ENCODE measurements at regions not wholly inside any gene's neighbourhood (a gene's known extent, or its start where the extent isn't known, plus 50 kb on each side); places are given as distances from the start of the nearest gene placed in this dataset.

DNA sequence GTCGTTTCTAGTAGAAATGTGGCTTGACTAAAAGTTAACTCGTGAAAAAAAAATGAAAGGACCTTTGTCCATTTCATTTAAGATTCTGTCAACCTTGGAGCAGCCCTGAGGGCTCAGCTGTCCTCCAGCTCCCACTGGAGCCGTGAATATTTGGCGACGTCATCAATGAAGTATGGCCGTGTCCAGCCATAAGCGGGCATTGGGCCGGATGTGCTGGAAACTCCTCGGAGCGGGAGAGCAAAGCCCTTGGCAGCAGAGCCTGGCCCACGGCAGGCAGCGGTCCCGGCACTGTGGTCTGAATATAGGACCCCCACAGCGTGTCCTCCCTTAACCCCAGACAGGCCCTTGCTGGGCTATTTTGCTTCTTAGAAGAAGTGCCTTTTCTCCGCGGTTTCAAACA, 50.0 kb downstream of the JAKMIP3 start:
- no peak overlapping the region for H3K4me2 ChIP-seq (ENCODE audit: low read length)
- H3K27ac ChIP-seq (ENCODE audit: low read depth, low read length), result no peak overlapping the region
- no peak overlapping the region for H3K4ac ChIP-seq (ENCODE audit: low read depth, low read length)
- H3K4me1 ChIP-seq (ENCODE audit: control insufficient read depth in 1 of 2, insufficient read depth in 2 of 2, low read length in 2 of 2), result no peaks in the 10 kb centered on the region
- H4K8ac ChIP-seq (ENCODE audit: low read depth, low read length), result no peak overlapping the region
- H2BK5ac ChIP-seq (ENCODE audit: low read depth, low read length, poor library complexity), result no peak overlapping the region
- no peak overlapping the region for H4K91ac ChIP-seq (ENCODE audit: low read depth, low read length)
- H3K9me3 ChIP-seq (ENCODE audit: insufficient read depth, low read depth, low read length), result peaks cover 2% of the 10 kb centered on the region
- no peaks in the 10 kb centered on the region for H3K79me1 ChIP-seq (ENCODE audit: low read length)
- no peak for DNase-seq
- no peak overlapping the region for H3K23ac ChIP-seq (ENCODE audit: low read length)
- no peaks in the 10 kb centered on the region for H3K79me2 ChIP-seq (ENCODE audit: control insufficient read depth, insufficient read depth, low read length, poor library complexity)
- no peak overlapping the region for H2AFZ ChIP-seq (ENCODE audit: insufficient read depth, low read length, poor library complexity)
- H3K18ac ChIP-seq (ENCODE audit: low read length), result no peak overlapping the region
- no peak overlapping the region for H2BK12ac ChIP-seq (ENCODE audit: low read length)
- no peak overlapping the region for H2AK5ac ChIP-seq (ENCODE audit: low read length)
- H3K4me3 ChIP-seq (ENCODE audit: low read depth, low read length), result no peak overlapping the region
- H3K27me3 ChIP-seq (ENCODE audit: insufficient read depth, low read length), result no peaks in the 10 kb centered on the region
- no peak overlapping the region for H3K14ac ChIP-seq (ENCODE audit: low read length)
- WGBS (ENCODE audit: extremely low coverage, insufficient coverage, insufficient read length), result no CpG with 5 or more reads among the region's 16 CpGs
- no peaks in the 10 kb centered on the region for H3K36me3 ChIP-seq (ENCODE audit: control insufficient read depth in 1 of 2, insufficient read depth in 2 of 2, low read length in 2 of 2)
- H3K9ac ChIP-seq (ENCODE audit: low read length), result no peak overlapping the region
- no peak overlapping the region for H4K12ac ChIP-seq (ENCODE audit: low read depth, low read length)
- H2BK120ac ChIP-seq (ENCODE audit: insufficient read depth, low read length, poor library complexity), result no peak overlapping the region

DNA sequence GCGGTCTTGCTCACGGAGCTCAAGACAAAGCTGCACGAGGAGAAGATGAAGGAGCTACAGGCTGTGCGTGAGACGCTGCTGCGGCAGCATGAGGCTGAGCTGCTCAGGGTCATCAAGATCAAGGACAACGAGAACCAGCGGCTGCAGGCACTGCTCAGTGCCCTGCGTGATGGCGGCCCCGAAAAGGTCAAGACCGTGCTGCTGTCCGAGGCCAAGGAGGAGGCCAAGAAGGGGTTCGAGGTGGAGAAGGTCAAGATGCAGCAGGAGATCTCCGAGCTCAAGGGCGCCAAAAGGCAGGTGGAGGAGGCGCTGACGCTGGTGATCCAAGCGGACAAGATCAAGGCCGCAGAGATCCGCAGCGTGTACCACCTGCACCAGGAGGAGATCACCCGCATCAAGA, 51.4 kb downstream of the JAKMIP3 start:
- no peak overlapping the region for H2BK5ac ChIP-seq (ENCODE audit: low read depth, low read length, poor library complexity)
- no peak overlapping the region for H2BK12ac ChIP-seq (ENCODE audit: low read length)
- no peak overlapping the region for H3K14ac ChIP-seq (ENCODE audit: low read length)
- no CpG with 5 or more reads among the region's 23 CpGs for WGBS (ENCODE audit: extremely low coverage, insufficient coverage, insufficient read length)
- no peak for DNase-seq
- no peak overlapping the region for H3K18ac ChIP-seq (ENCODE audit: low read length)
- H3K4ac ChIP-seq (ENCODE audit: low read depth, low read length), result no peak overlapping the region
- H3K79me2 ChIP-seq (ENCODE audit: control insufficient read depth, insufficient read depth, low read length, poor library complexity), result no peaks in the 10 kb centered on the region
- no peaks in the 10 kb centered on the region for H3K36me3 ChIP-seq (ENCODE audit: control insufficient read depth in 1 of 2, insufficient read depth in 2 of 2, low read length in 2 of 2)
- H3K27me3 ChIP-seq (ENCODE audit: insufficient read depth, low read length), result no peaks in the 10 kb centered on the region
- H2AK5ac ChIP-seq (ENCODE audit: low read length), result no peak overlapping the region
- no peaks in the 10 kb centered on the region for H3K4me1 ChIP-seq (ENCODE audit: control insufficient read depth in 1 of 2, insufficient read depth in 2 of 2, low read length in 2 of 2)
- no peaks in the 10 kb centered on the region for H3K79me1 ChIP-seq (ENCODE audit: low read length)
- no peak overlapping the region for H2AFZ ChIP-seq (ENCODE audit: insufficient read depth, low read length, poor library complexity)
- no peak overlapping the region for H3K9ac ChIP-seq (ENCODE audit: low read length)
- no peak overlapping the region for H3K23ac ChIP-seq (ENCODE audit: low read length)
- H3K4me3 ChIP-seq (ENCODE audit: low read depth, low read length), result no peak overlapping the region
- H4K8ac ChIP-seq (ENCODE audit: low read depth, low read length), result no peak overlapping the region
- H3K4me2 ChIP-seq (ENCODE audit: low read length), result no peak overlapping the region
- H4K12ac ChIP-seq (ENCODE audit: low read depth, low read length), result no peak overlapping the region
- no peak overlapping the region for H3K27ac ChIP-seq (ENCODE audit: low read depth, low read length)
- no peak overlapping the region for H4K91ac ChIP-seq (ENCODE audit: low read depth, low read length)
- no peak overlapping the region for H2BK120ac ChIP-seq (ENCODE audit: insufficient read depth, low read length, poor library complexity)
- no peaks in the 10 kb centered on the region for H3K9me3 ChIP-seq (ENCODE audit: insufficient read depth, low read depth, low read length)

DNA sequence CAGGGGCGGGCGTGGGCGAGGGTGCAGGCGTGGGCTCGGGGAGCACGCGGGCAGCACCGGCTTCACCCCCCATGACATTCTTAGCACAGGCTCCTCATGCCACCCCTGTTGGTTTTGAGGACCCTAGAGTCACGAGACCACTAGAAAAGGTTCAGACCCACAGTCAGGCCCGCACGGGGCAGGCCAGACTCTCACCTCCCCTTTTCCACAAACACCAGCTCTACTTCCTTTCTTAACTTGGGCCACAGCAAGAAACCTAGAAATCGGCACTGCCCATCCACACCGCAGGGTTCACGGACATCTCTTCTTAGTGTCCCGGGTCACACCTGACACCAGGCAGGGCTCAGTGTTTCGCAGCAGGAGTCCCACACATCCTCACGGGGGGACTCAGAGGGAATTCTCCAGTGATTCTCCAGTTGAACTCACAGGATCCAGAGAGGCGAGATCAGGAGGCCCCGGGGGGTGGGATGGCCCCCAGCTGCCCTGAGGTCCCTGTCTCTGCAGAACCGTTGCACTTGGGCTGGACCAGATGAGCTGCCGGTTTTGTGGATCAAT, 52.0 kb downstream of the JAKMIP3 start:
- H3K9ac ChIP-seq (ENCODE audit: low read length), result no peak overlapping the region
- H3K4me2 ChIP-seq (ENCODE audit: low read length), result no peak overlapping the region
- H3K23ac ChIP-seq (ENCODE audit: low read length), result no peak overlapping the region
- no peaks in the 10 kb centered on the region for H3K9me3 ChIP-seq (ENCODE audit: insufficient read depth, low read depth, low read length)
- no peak for DNase-seq
- no peaks in the 10 kb centered on the region for H3K79me1 ChIP-seq (ENCODE audit: low read length)
- H3K79me2 ChIP-seq (ENCODE audit: control insufficient read depth, insufficient read depth, low read length, poor library complexity), result no peaks in the 10 kb centered on the region
- H4K8ac ChIP-seq (ENCODE audit: low read depth, low read length), result no peak overlapping the region
- H2BK12ac ChIP-seq (ENCODE audit: low read length), result no peak overlapping the region
- no peak overlapping the region for H4K12ac ChIP-seq (ENCODE audit: low read depth, low read length)
- WGBS (ENCODE audit: extremely low coverage, insufficient coverage, insufficient read length), result no CpG with 5 or more reads among the region's 21 CpGs
- no peak overlapping the region for H3K27ac ChIP-seq (ENCODE audit: low read depth, low read length)
- no peak overlapping the region for H2BK120ac ChIP-seq (ENCODE audit: insufficient read depth, low read length, poor library complexity)
- no peak overlapping the region for H3K4me3 ChIP-seq (ENCODE audit: low read depth, low read length)
- no peak overlapping the region for H3K18ac ChIP-seq (ENCODE audit: low read length)
- no peak overlapping the region for H3K14ac ChIP-seq (ENCODE audit: low read length)
- H3K4ac ChIP-seq (ENCODE audit: low read depth, low read length), result no peak overlapping the region
- no peaks in the 10 kb centered on the region for H3K27me3 ChIP-seq (ENCODE audit: insufficient read depth, low read length)
- no peaks in the 10 kb centered on the region for H3K4me1 ChIP-seq (ENCODE audit: control insufficient read depth in 1 of 2, insufficient read depth in 2 of 2, low read length in 2 of 2)
- H4K91ac ChIP-seq (ENCODE audit: low read depth, low read length), result no peak overlapping the region
- H2AFZ ChIP-seq (ENCODE audit: insufficient read depth, low read length, poor library complexity), result no peak overlapping the region
- H2AK5ac ChIP-seq (ENCODE audit: low read length), result no peak overlapping the region
- no peak overlapping the region for H2BK5ac ChIP-seq (ENCODE audit: low read depth, low read length, poor library complexity)
- no peaks in the 10 kb centered on the region for H3K36me3 ChIP-seq (ENCODE audit: control insufficient read depth in 1 of 2, insufficient read depth in 2 of 2, low read length in 2 of 2)

DNA sequence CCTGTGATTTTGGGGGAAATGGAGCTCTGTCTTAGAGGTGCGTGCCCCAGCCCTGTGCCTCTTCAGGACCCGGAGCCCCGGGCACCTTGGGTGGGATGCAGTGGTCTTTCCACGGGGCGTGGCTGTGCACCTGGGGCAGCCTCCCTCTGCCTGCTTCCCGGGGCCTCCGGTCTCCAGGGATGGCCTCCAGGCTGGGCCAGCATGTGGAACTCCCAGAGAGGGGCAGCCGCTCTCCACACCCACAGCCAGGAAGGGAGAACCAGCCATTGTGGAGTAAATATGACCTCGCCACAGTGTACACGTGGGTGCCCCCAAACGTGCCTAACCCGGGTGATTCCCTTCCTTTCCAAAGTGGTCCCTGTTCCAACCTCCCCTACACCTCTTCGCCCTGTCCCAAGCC, 52.6 kb downstream of the JAKMIP3 start:
- Histone ChIP-seq H3K23ac (ENCODE audit: low read length) (no peak overlapping the region), H3K9me3 (ENCODE audit: insufficient read depth, low read depth, low read length) (no peaks in the 10 kb centered on the region), H2AK5ac (ENCODE audit: low read length) (no peak overlapping the region), H3K18ac (ENCODE audit: low read length) (no peak overlapping the region), H3K4ac (ENCODE audit: low read depth, low read length) (no peak overlapping the region), H4K91ac (ENCODE audit: low read depth, low read length) (no peak overlapping the region), H3K79me1 (ENCODE audit: low read length) (no peaks in the 10 kb centered on the region), H3K14ac (ENCODE audit: low read length) (no peak overlapping the region), H3K27me3 (ENCODE audit: insufficient read depth, low read length) (no peaks in the 10 kb centered on the region), H2BK12ac (ENCODE audit: low read length) (no peak overlapping the region), H3K27ac (ENCODE audit: low read depth, low read length) (no peak overlapping the region), H4K12ac (ENCODE audit: low read depth, low read length) (no peak overlapping the region), H3K4me3 (ENCODE audit: low read depth, low read length) (no peak overlapping the region), H3K4me2 (ENCODE audit: low read length) (no peak overlapping the region), H3K9ac (ENCODE audit: low read length) (no peak overlapping the region), H3K36me3 (ENCODE audit: control insufficient read depth in 1 of 2, insufficient read depth in 2 of 2, low read length in 2 of 2) (no peaks in the 10 kb centered on the region), H2BK5ac (ENCODE audit: low read depth, low read length, poor library complexity) (no peak overlapping the region), H3K79me2 (ENCODE audit: control insufficient read depth, insufficient read depth, low read length, poor library complexity) (no peaks in the 10 kb centered on the region), H3K4me1 (ENCODE audit: control insufficient read depth in 1 of 2, insufficient read depth in 2 of 2, low read length in 2 of 2) (no peaks in the 10 kb centered on the region), H2AFZ (ENCODE audit: insufficient read depth, low read length, poor library complexity) (no peak overlapping the region), H2BK120ac (ENCODE audit: insufficient read depth, low read length, poor library complexity) (no peak overlapping the region), H4K8ac (ENCODE audit: low read depth, low read length) (no peak overlapping the region)
- DNase-seq, result no peak
- no CpG with 5 or more reads among the region's 13 CpGs for WGBS (ENCODE audit: extremely low coverage, insufficient coverage, insufficient read length)
